Stimulated activated CD4-positive, alpha-beta T cell treated with anti-CD3 and anti-CD28 coated beads, Interleukin-1b, Interleukin-23, amount 100 ng/mL, for 4 hours (primary cell): ENCODE measurements at regions not wholly inside any gene's neighbourhood (a gene's known extent, or its start where the extent isn't known, plus 50 kb on each side); places are given as distances from the start of the nearest gene placed in this dataset.
"Not testable (repeated sequence)": the region's sequence is repeated elsewhere in the genome, so short reads cannot be mapped to it uniquely, and the experiment has no call there.

Experiments
- DNase-seq, 2 donors: peaks; one replicate each; pipeline ENCODE4 v3.0.0-alpha.2; 2020; ENCODE audit warnings: low read depth in 2 of 2

- no peak for DNase-seq
These were observed 89.8 kb upstream of the PODXL start for GRCh38 chr7:131646203-131646602.

DNA sequence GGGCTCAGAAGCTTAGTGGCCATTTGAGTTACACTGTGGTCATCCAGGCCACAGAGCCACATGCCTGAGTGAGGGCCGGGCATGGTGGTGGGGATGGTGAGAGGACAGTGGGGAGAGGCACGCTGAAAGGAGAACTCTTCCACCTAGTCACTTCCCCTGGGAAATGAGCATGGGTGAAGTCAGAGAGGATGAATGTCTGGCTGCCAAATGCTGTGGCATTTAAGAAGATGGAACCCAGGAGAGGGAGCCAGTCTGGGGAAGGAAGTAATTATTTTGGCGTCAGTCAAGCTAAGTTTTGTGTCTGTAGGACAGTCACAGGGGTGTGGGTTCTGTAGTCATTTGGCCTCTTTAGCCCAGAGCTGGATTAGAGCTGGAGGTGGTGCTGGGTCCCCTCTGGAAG lies 86.0 kb upstream of the PODXL start:
- DNase-seq: no peak

DNA sequence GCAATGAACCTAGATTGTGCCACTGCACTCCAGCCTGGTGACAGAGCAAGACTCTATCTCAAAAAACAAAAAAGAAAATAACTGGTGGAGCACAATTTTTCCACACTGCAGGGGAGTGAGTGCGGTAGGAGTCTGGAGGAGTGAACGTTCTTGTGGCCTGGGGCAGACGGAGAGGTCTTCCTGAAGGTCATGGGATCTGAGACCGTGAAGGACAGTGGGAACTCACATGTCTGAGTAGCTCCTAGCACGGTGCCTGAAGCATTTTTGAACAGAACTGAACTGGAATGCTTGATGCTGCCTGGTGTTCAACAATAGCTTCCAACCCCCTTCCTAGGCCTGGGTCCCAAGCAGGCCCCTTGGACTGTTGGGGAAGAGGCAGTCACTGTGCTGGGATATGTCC lies 84.3 kb upstream of the PODXL start:
- DNase-seq: no peak

GRCh38 chr7:131638641-131639430 lies 82.4 kb upstream of the PODXL start:
- DNase-seq: no peak

- no peak for DNase-seq
These were observed 81.4 kb upstream of the PODXL start for GRCh38 chr7:131637859-131638258.

DNA sequence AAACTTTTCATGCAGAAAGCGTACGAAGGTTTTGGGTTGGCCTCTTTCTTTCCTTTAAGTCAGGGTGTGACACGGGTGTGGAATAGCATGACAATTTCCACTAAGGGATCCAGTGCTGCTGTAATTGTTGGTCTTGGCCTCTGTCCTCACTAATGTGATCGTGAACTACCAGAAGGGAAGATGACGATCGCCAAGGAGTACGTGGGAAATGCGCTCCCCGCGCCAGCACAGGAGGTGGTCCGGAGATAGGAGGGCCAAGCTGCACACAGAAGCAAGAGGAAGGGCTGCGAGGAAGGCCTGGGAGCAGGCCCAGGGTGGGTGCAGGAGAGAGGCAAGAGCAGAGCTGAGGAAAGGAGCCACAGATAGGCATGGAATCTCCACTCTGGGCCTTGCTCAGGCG lies 79.7 kb upstream of the PODXL start:
- no peak for DNase-seq

- DNase-seq: not testable (repeated sequence)
These were observed 77.8 kb upstream of the PODXL start for GRCh38 chr7:131634197-131634596.

DNA sequence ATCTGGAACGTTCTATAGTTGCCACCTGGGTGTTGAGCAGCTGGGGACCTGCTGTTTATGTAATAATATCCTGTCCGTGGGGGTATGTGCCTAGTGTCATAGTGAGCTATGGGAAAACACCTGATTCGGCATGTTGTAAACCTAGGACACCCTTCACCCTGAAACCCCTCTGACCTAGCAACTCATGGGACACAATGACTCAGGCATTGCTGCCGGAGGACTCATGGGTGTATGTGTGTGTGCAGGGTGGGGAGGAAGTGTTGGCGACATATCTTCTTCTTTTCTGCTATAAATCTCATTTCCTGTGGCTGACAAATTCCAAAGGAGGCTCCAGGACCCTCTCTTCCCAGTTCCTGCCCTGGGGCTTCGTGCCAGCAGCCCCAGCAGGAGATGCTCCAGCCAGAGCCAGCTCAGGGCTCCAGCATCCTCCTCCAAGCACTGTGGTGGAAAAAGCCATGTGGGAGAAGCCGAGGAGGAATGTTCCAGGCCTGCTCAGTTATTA lies 77.0 kb upstream of the PODXL start:
- DNase-seq: no peak

DNA sequence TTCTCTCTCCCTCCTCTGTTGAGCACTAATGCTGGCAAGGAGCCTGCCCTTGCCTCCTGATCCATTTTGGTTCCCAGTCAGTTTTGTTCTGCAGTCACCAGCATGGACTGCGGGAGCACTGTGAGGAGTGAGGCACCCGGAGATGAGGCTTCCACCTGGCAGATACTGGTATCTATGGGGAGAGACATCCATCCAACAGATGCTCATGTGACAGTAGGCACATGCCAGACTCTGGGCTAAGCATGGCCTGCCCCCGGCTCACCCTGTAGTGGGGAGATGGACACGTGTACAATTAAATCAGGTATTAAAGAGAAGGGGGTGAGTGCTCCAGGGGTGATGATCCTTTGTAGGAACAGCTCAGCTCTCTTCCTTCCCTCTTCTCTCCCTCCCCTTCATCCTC lies 74.0 kb upstream of the PODXL start:
- no peak for DNase-seq

DNA sequence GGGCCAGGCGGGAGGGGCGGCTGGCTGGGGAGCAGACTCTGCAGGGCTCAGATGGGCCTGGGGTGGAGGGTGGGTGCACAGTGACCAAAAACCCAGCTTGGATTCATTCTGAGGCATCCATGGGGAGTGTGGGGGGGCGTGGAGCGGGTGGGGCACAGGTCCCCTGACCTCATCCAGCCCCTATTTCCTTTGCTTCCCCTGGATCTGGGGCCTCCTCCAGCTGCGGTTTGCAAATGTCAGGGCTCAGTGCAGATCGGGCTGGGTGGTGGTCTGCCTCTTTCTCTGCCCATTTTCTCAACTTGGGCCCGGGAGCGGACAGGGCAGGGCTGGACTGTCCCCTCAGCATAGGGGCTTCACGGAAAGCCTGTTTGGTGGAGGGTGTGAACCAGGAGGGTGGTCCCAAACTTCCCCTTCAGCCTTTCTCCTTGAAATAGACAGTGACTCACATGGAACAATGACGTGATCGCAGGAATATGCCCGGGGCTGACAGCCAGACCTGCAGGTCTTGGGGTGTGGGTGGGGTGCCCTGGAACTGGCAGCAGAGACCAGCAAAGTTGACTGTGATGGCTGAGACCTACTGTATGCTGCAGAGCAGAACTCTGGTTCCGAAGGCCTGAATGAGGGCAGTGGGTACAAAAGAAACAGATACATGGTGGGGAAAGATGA lies 72.9 kb upstream of the PODXL start:
- no peak for DNase-seq

DNA sequence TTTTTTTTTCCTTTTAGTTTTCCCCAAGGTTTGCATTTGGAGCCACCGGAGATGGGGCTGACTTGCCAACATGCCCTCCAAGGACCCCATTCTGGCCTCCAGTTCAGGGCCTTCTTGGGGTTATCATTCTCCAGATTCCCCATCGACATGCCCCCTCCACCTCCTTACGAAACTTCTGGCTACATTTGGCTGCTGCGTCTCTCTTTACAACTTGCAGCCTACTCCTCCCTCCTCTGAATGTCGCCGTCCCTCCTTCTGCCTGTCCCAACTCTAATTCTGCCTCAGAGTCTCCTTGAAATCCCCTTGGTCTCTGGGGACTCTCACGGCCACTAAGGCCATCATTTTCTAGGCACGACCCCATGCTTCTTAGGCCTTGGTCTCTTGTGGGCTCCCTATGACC lies 72.2 kb upstream of the PODXL start:
- DNase-seq: no peak

- no peak for DNase-seq
These were observed 71.3 kb upstream of the PODXL start for GRCh38 chr7:131627735-131628190.

- no peak for DNase-seq
These were observed 70.2 kb upstream of the PODXL start for GRCh38 chr7:131626643-131627042.

DNA sequence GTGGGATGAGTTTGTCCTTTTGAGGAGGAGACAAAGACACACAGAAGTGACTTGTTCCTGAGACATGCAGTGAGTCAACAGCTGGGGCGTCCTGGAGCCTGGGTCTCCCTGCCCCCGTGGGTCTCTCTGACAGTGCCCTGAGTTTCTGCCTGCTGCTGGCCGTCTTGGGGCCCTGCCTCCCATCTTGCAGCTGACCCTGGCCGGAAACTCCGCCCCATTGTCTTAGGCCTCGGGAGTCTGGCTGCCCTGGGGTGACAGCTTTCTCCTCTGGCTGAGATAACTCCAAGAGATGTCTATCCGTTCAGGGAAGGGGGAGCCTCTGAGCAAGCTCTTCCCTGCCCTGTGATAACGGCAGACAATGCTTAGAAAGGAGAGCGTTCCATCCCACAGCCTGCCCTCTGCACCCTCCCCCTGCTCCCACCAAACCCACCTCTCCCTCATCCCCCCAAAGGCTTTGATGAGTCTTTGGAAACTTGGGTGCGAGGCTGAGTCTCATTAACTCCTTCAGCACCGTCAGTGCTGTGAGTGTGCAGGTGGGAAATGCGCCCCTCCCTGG lies 69.5 kb upstream of the PODXL start:
- DNase-seq: no peak

GRCh38 chr7:131625345-131625744 lies 68.9 kb upstream of the PODXL start:
- not testable (repeated sequence) for DNase-seq

- DNase-seq: no peak
These were observed 68.1 kb upstream of the PODXL start for GRCh38 chr7:131624536-131624935.

DNA sequence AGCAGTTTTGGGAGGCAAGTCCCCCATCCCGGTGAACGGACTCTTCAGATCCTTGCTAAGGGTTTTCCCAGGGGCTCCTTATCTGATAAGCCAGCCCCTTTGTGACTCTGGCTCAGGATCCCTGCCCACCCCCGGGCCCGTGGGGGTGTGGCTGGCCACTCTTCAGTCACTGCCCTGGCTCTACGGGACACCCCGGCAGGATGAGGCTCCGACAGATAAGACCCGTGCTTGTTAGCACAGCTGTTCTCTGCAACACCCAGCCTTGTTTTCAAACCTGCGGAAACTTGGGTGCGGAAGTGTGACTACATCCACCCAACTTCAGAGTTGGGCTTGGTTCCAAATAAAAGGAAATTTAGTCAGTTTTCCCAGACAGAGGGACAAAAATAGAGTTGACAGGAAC lies 66.7 kb upstream of the PODXL start:
- no peak for DNase-seq

DNA sequence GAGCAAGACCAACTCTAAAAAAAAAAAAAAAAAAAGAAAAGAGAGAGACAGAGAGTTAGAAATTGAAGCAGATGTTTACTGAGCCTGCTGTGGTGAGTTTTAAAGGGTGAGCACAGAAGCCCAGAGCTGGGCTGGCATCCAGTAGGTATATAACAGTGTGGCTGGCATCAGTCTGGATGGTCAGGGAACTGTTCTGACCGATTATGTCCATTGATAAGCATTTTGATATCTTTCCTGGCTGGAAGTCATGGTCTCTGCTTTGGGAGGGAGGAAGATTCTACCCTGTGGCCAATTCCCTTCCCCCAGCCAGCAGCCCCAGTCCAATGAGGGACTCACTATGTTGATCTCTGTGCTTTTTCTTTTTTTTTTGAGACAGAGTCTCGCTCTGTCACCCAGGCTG lies 65.2 kb upstream of the PODXL start:
- no peak for DNase-seq

DNA sequence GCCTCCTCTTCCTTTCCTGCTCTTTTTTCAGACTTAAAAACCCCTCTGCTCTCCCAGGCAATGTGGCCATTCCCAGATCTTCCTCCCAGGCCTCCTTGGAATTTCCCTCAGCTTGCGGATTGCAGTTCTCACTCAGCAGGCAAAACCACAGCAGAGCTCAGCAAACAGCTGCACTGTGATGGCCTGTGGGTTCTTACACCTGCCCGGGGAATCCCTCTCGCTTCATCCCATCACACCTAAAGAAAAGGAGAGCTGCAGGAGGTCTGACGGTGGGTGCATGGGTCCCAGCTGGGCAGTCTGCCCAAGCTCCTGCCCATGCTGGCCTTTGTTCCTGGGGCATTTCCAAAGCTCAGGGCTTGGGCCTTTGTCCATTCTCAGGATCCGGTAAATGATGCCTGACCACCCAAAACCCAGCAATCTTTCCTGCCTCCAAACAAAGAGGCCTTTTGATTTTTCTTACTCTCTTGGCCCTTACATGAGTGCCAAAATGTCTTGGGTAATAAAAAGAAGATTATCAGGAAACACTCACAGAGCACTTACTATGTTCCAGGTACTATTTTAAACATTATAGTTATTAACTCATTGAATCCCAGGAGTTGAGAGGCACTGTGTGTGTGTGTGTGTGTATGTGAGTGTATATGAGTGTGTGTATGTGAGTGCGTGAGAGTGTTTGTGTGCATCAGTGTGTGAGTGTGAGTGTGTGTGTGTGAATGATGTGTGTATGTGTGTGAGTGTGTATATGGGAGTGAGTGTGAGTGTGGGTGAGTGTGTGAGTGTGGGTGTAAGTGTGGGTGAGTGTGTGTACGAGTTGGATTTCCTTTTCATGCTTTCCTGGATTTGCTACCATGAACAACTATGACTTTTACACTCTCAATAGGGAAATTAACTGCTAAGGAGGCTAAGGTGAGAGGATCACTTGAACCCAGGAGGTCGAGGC lies 64.5 kb upstream of the PODXL start:
- DNase-seq: no peak

- no peak for DNase-seq
These were observed 63.2 kb upstream of the PODXL start for GRCh38 chr7:131619336-131620305.

- no peak for DNase-seq
These were observed 62.0 kb upstream of the PODXL start for GRCh38 chr7:131618391-131618790.
